ENCODE measurements at regions not wholly inside any gene's neighbourhood (a gene's known extent, or its start where the extent isn't known, plus 50 kb on each side); places are given as distances from the start of the nearest gene placed in this dataset.

- no peaks in the 10 kb centered on the region for H3K36me3 Mint-ChIP-seq (ENCODE audit: low read depth)
- Histone ChIP-seq H3K9me3 (ENCODE audit: control insufficient read depth in 1 of 2, insufficient read depth in 1 of 2, low read length in 2 of 2) (peaks cover 0 to 5% of the 10 kb centered on the region in 2 experiments), H3K4me1 (ENCODE audit: insufficient read depth, low read length) (no peaks in the 10 kb centered on the region), H3K36me3 (ENCODE audit: insufficient read depth, low read length) (no peaks in the 10 kb centered on the region), H3K27ac (ENCODE audit: low read depth in 1 of 2, low read length in 2 of 2) (no peak overlapping the region), H3K27me3 (ENCODE audit: control insufficient read depth in 1 of 2, insufficient read depth in 2 of 2, low read length in 2 of 2) (no peaks in the 10 kb centered on the region), H3K4me3 (ENCODE audit: low read length) (no peak overlapping the region)
- H3K9me3 Mint-ChIP-seq, result peaks cover 5% of the 10 kb centered on the region
- intact Hi-C loops (cut with DNase I, micrococcal nuclease), result no loop called here
- H3K4me3 Mint-ChIP-seq, result no peak overlapping the region
- ChIA-PET POLR2A (no interaction called here), CTCF (no interaction called here)
- no peaks in the 10 kb centered on the region for H3K4me1 Mint-ChIP-seq (ENCODE audit: low read depth)
- no peak overlapping the region for H3K27ac Mint-ChIP-seq
- ATAC-seq (ENCODE audit: poor library complexity), result no peak
- TF ChIP-seq CTCF (IDR thresholded peaks at IDR 0.05), result no peak
- DNase-seq, result no peak
- no peaks in the 10 kb centered on the region for H3K27me3 Mint-ChIP-seq
These were observed 427.2 kb downstream of the ZIC1 start for GRCh38 chr3:147836330-147836729.

- Mint-ChIP-seq H3K4me1 (ENCODE audit: low read depth) (no peaks in the 10 kb centered on the region), H3K36me3 (ENCODE audit: low read depth) (no peaks in the 10 kb centered on the region), H3K4me3 (no peak overlapping the region), H3K27ac (no peak overlapping the region), H3K9me3 (peaks cover 3% of the 10 kb centered on the region), H3K27me3 (no peaks in the 10 kb centered on the region)
- H3K4me1 ChIP-seq (ENCODE audit: insufficient read depth, low read length), result no peaks in the 10 kb centered on the region
- ChIA-PET POLR2A (no interaction called here), CTCF (no interaction called here)
- intact Hi-C loops (cut with DNase I, micrococcal nuclease), result no loop called here
- no peak overlapping the region for H3K4me3 ChIP-seq (ENCODE audit: low read length)
- H3K36me3 ChIP-seq (ENCODE audit: insufficient read depth, low read length), result no peaks in the 10 kb centered on the region
- no peak overlapping the region for H3K27ac ChIP-seq (ENCODE audit: low read depth in 1 of 2, low read length in 2 of 2)
- ATAC-seq (ENCODE audit: poor library complexity) (no peak), DNase-seq (no peak)
- H3K9me3 ChIP-seq (ENCODE audit: control insufficient read depth in 1 of 2, insufficient read depth in 1 of 2, low read length in 2 of 2), result peaks cover 0 to 5% of the 10 kb centered on the region in 2 experiments
- no peaks in the 10 kb centered on the region for H3K27me3 ChIP-seq (ENCODE audit: control insufficient read depth in 1 of 2, insufficient read depth in 2 of 2, low read length in 2 of 2)
- TF ChIP-seq CTCF (IDR thresholded peaks at IDR 0.05), result no peak
These were observed 429.5 kb downstream of the ZIC1 start for GRCh38 chr3:147838652-147839051.

GRCh38 chr3:147843331-147843730 is 434.2 kb downstream of the ZIC1 start:
- DNase-seq, result no peak
- ChIA-PET POLR2A (no interaction called here), CTCF (no interaction called here)
- TF ChIP-seq CTCF (IDR thresholded peaks at IDR 0.05), result no peak
- no peaks in the 10 kb centered on the region for H3K36me3 Mint-ChIP-seq (ENCODE audit: low read depth)
- no peaks in the 10 kb centered on the region for H3K27me3 Mint-ChIP-seq
- H3K4me3 ChIP-seq (ENCODE audit: low read length), result no peak overlapping the region
- H3K4me1 Mint-ChIP-seq (ENCODE audit: low read depth), result no peaks in the 10 kb centered on the region
- no peak overlapping the region for H3K27ac Mint-ChIP-seq
- ATAC-seq (ENCODE audit: poor library complexity), result no peak
- no peaks in the 10 kb centered on the region for H3K27me3 ChIP-seq (ENCODE audit: control insufficient read depth in 1 of 2, insufficient read depth in 2 of 2, low read length in 2 of 2)
- no peaks in the 10 kb centered on the region for H3K4me1 ChIP-seq (ENCODE audit: insufficient read depth, low read length)
- intact Hi-C loops (cut with DNase I, micrococcal nuclease), result no loop called here
- no peaks in the 10 kb centered on the region for H3K36me3 ChIP-seq (ENCODE audit: insufficient read depth, low read length)
- no peaks in the 10 kb centered on the region for H3K9me3 Mint-ChIP-seq
- H3K4me3 Mint-ChIP-seq, result no peak overlapping the region
- H3K27ac ChIP-seq (ENCODE audit: low read depth in 1 of 2, low read length in 2 of 2), result no peak overlapping the region
- no peaks in the 10 kb centered on the region for H3K9me3 ChIP-seq (ENCODE audit: control insufficient read depth in 1 of 2, insufficient read depth in 1 of 2, low read length in 2 of 2)

Measured in CD4-positive, alpha-beta T cell (primary cell).